PC-3 (cell line): ENCODE measurements at regions not wholly inside any gene's neighbourhood (a gene's known extent, or its start where the extent isn't known, plus 50 kb on each side); places are given as distances from the start of the nearest gene placed in this dataset.

ENCODE experiments used
- CTCF ChIP-seq: fragments of 300-600 bp; sonication (generic); conservative IDR thresholded peaks from 2 replicates; pipeline ENCODE4 v1.5.1; 2017; ENCODE audit warnings: antibody characterized with exemption, low read depth, mild to moderate bottlenecking, low read length
- EZH2 ChIP-seq: fragments of 300-600 bp; sonication (generic); IDR thresholded peaks from one replicate; pipeline ENCODE4 v1.6.1; 2017; ENCODE audit warnings: antibody characterized with exemption, mild to moderate bottlenecking, low read length; ENCODE audit not compliant: unreplicated experiment
- EZH2phosphoT487 ChIP-seq: fragments of 300-600 bp; sonication (generic); IDR thresholded peaks from 2 replicates; pipeline ENCODE4 v1.6.1; 2018; ENCODE audit warnings: mild to moderate bottlenecking, antibody characterized with exemption, low read length, borderline replicate concordance

DNA sequence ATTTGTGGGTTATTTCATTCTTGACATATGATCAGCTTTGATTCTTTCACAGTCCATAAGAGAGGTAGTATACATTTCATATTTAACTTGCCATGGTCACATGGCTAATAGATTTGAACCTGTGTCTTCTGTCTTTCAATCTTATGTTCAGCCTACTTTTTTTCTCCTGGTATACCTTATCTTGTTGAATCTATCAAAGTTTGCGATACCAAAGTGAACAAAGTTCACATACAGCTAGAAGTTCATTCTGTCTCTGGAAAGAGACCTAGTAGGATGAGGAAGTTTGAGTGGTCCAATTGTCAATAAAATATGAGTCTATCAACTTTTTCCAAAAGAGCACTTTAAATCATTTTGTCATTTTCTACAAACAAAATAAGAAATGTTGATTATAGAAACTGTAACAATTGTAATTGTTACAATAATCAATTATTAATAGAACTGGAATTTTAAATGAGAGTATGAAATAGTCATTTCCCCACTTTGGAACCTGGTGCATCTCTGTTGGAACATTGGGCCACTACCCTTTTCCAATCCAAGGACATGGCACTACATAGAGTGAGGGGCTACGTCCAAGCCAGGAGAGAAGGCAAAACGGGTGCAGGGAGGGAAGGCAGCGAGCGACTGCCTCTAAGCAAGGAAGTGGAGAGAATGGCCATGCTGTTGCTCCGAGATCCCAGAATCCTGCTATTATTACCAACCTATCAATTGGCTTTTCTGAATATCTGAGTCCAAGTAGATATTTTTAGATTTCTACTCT is 194.2 kb upstream of the FOXQ1 start:
- TF ChIP-seq CTCF (no peak), EZH2 (no peak), EZH2phosphoT487 (no peak)
